GM20000 (cell line): ENCODE measurements at regions not wholly inside any gene's neighbourhood (a gene's known extent, or its start where the extent isn't known, plus 50 kb on each side); places are given as distances from the start of the nearest gene placed in this dataset.

Experiments
- DNase-seq: peaks from one replicate; pipeline ENCODE4 v3.0.0; 2012; ENCODE audit warnings: low spot score
- CTCF ChIP-seq: IDR thresholded peaks from 2 replicates; pipeline ENCODE4 v1.5.1; 2012; ENCODE audit warnings: mild to moderate bottlenecking, control low read depth; ENCODE audit errors: extremely low read depth, missing control alignments

GRCh38 chr16:60013076-60013475, 1279.0 kb upstream of the GOT2 start:
- no peak for DNase-seq
- TF ChIP-seq CTCF = no peak

DNA sequence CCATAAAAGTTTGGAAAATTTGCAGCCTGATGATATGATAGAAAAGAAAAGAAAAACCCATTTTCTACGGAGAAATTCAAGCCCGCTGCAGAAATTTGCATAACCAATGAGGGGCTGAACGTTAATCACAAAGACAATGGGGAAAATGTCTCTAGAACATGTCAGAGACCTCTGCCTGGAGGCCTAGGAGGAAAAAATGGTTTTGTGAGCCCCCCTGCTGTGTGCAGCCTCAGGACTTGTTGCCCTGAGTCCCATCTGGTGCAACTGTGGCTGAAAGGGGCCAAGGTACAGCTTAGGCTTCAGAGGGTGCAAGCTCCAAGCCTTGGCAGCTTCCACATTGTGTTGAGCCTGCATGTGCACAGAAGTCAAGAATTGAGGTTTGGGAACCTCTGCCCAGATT, 1267.4 kb upstream of the GOT2 start:
- no peak for DNase-seq
- no peak for TF ChIP-seq CTCF

GRCh38 chr16:59997706-59998105, 1263.6 kb upstream of the GOT2 start:
- TF ChIP-seq CTCF = no peak

DNA sequence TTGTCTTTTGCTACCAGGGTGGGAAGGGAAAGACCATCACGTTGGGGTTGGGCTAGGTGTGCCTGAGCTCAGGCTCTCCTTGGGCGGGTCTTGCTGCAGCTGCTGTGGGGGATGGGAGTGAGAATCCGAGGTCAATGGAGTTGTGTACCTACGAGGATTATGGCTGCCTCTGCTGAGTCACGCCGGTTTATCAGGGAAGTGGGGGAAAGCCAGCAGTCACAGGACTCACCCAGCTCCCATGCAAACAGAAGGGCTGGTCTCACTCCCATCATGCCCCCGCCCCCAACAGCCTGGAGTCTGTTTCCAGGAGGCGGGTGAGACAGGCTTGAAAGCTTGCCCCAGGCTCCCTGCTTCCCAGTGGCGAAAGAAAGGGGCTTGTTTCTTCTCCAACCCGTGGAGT, 1259.0 kb upstream of the GOT2 start:
- TF ChIP-seq CTCF = no peak
- no peak for DNase-seq

More at GRCh38 chr16:59997706-59998105, 1263.6 kb upstream of the GOT2 start:
- DNase-seq = no peak

DNA sequence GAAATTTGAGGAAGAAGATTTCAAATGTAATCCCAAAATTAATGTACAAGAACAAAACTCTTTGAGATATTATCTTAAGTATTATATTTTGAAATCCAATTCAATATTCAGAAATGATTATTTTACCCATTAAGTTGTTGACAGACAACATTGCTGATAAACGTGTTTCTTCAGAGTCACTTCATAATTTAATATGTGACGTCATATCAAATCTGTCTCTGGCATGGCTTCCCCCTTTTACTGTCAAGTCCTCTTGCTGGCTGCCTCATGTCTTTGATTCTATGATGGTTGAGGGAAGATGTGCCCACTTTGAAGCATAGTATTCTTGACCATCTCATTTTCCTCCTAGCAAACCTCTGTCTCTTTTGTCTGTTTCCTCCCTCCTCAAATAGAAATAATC, 1257.1 kb upstream of the GOT2 start:
- no peak for DNase-seq

DNA sequence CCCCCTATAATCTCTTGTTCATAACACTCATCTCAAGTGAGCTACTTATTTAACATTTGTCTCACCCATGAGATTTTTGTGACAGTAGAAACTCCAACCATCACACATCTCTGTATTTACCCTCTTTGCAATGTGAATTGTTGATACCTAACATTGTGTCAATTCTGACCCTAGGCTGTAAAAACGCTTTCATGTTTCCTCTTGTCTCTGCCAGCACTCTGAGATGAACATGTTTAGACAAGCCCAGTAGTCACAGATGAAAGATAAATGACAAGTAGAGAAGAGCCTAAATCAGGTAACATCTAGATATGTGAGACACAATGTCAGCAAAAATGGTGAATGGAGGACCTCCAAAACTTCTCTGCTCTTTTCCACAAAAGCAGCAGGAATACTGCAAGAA, 1254.5 kb upstream of the GOT2 start:
- DNase-seq = no peak
- no peak for TF ChIP-seq CTCF

More for the DNA sequence above, 1257.1 kb upstream of the GOT2 start:
- no peak for TF ChIP-seq CTCF

DNA sequence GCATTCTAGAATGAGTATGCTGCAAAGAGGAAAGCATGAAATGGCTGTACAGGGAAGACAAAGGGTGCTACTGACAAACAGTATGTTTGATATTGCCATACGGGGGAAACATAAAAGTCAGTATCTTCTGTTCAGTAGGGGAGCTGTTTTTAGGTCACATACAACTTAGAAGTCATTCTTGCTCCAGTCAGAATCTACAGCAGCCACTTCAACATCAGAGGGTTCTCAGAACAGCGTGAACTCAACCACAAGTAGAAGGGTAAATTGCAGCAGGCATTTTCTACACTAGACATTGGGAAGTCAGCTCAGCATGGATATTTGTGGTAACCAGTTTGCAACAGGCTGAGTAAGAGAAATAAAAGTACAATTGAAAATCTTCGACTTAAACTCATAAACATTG, 1241.8 kb upstream of the GOT2 start:
- TF ChIP-seq CTCF = no peak
- no peak for DNase-seq

GRCh38 chr16:59973966-59974365, 1239.8 kb upstream of the GOT2 start:
- no peak for TF ChIP-seq CTCF
- DNase-seq = no peak
